Colon (tissue), 2 donors: ENCODE measurements at regions not wholly inside any gene's neighbourhood (a gene's known extent, or its start where the extent isn't known, plus 50 kb on each side); places are given as distances from the start of the nearest gene placed in this dataset.
"Not testable (repeated sequence)": the region's sequence is repeated elsewhere in the genome, so short reads cannot be mapped to it uniquely, and the experiment has no call there.

Experiments used
- FAIRE-seq: peaks from 2 replicates; lab custom pipeline; 2012; peaks lifted over from hg19 to GRCh38; lab: Jason Lieb, UNC
- donor health status: control.
- donor health status: control.

DNA sequence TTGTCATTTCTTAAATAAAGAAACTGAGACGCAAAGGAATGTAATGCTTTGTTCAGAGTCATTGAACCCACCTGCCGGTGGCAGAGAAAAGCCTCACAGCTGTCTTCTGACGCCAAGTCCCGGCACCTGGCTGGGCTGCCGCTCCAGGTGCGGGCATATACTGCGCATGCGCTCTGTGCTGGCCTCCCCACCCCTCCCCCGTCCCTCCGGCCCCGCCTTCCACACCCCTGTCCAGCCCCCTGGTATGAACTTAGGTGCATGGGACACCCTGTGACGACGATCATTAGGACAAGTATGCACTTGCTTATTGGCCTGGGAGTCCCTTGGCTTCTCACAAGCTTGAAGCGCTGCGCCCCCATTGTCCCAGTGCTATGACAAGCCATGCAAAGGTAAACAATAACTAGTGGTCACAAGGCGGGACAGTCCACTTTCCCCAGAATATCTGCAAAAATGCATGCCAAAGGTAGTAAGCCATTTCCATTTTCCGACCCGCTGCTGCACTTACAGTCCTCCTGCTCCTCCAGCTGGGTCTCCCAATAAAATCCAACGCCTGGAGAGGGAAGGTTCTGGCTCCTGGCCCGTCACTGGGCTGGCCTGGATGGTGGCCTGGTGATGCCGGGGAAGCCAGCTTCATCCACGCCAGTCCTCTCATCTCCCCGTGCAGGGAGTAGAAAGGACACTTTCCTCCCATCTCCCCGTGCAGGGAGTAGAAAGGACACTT lies 100.4 kb downstream of the PSMG1 start:
- no peak for FAIRE-seq

DNA sequence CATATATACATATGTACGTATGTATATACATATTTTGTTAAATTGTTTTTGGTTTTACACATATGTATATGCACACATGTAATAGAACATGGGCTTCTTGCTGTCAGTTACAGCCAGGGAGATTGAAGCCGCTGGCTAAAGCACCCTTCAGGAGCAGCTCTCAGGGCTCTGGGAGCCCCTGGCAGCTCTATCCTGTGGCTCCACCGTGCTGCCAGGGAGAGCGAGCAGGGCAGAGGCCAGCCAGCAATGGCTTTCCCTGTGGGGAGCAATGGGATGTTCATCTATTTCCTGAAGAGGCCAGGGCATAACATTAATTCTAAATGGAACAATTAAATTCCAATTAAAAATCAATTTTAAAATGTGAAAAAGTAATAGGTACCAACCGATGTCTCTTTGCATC lies 102.9 kb downstream of the PSMG1 start:
- no peak for FAIRE-seq

DNA sequence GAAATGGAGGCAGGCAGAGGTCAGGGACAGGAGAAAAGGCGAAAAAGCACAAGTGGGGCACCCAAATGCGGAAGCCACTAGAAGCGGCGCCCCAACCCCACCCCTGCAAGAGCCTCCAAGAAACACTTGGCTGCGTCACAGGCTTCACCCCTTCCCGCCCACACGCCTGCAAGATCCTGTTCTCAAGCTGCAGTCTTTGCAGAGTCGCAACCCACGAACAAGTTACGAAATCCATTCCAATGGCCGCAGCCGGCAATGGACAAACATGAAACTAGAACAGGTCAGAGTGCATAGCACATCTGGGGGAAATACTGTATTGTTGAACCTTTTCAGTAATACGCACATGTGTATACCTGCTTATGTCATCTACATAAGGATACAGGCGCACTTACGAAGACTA lies 103.6 kb downstream of the PSMG1 start:
- no peak for FAIRE-seq

DNA sequence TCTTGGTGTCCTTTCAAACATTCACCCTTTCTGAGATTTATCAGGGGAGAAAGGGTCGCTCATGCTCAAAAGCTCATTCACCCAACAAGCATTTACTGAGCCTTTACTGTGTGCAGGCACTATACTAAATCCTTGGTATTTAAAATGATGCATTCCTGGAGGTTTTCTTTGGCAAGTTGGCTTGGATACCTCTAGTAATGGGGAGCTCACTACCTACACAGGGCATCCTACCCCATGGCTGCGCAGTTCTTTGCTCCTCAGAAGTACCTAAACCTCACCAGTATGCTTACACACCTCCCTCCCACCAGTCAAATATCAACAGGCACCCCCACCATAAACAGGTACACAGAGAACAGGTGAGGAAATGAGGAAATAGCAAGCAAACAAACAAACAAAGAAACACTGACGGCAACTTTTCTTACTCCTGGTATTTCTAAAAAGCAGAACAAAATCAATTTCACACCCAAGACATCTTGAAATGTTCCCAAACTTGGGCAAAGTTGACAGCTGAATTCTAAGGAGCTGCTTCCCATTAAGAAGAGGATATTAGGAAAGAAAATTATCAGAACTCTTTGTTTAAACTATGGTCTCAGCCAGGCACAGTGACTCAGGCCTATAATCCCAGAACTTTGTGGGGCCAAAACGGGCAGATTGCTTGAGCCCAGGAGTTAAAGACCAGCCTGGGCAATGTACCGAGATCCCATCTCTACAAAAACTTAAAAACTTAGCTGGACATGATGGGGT lies 104.8 kb downstream of the PSMG1 start:
- FAIRE-seq = no peak

DNA sequence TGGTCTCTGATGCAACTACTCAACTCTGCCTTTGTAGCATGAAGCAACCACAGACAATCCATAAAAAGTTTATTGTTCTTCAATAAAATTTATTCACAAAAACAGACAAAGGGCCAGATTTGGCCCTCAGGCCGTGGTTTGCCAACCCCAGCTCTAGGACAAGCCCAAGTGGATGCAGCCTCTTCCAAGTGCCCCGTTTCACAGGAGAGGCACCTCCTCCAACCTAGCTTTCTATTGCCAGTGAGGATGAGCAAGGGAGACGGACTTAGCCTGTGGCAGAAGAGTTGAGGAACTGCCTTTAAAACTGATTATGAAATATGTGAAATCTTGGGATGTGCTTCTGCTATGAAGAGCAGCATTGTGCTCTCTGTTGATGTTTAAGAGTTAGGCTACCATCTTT lies 105.4 kb downstream of the PSMG1 start:
- no peak for FAIRE-seq

DNA sequence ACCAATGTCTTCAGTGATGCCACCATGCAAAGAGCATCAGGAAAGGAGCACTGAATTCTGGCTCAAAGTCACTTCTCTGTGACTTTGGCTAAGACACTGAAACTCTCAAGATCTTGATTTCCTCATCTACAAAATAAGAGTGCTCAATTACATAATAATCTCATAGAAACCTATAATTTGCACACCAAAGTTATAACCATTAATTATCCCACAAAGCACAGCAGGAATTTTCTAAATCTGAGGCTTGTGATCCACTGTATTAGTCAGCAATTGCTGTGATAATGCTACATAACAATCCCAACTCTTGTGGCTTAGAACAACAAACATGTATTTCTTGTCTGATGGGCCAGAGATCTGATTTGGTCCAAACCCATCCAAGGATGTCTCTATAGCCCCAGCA lies 108.7 kb downstream of the PSMG1 start:
- no peak for FAIRE-seq

DNA sequence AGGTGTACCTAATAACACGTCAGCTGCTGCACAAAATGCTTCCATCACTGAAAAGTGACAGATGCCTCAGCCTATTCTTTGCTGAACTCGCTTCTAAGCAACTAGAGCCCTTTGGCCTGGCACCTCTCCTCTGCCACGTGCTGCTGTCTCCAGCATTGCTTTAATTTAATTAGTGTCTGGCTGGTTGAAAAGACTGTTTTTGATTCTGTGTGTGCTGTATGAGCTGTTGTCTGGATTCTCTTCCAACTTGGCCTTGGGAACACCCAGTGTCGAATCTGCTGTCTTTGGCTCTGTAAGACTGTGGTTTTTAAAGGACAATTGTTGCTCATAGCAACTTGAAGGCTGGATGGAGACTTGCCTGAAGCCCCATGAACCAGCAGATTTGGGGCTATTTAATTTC lies 109.5 kb downstream of the PSMG1 start:
- FAIRE-seq = no peak

DNA sequence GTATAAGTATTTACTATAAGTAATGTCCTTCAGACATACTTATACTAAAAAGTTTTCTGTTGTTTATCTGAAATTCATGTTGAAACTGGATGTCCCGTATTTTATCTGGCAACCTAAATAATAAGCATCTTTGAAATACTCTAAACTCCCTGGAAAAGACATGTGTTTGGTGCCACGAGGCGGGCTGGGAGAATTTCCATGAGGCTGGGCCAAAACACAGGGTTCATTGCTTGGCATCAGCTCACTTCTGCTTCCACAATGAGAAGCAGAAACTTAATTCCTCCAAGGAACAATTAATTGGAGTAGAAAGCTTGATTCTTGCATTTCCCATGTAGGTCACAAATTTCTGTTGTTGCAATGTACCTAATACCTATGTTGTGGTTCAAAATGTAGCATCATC lies 110.2 kb downstream of the PSMG1 start:
- no peak for FAIRE-seq

DNA sequence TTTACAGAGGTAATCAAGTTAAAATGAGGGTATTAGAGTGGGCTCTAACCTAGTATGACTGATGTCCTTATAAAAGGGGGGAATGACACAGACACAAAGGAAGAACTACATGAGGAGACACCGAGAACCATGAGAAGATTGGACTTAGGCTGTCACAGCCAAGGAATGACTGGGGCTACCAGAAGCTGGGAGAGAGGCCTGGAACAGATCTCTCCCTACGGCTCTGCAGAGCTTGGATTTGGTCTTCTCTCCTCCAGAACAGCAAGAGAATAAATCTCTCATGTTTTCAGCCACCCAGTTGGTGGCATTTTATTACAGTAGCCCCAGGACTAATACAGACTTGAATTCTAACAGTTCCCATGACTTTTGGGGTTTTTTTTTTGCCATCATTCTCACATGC lies 110.8 kb downstream of the PSMG1 start:
- no peak for FAIRE-seq

DNA sequence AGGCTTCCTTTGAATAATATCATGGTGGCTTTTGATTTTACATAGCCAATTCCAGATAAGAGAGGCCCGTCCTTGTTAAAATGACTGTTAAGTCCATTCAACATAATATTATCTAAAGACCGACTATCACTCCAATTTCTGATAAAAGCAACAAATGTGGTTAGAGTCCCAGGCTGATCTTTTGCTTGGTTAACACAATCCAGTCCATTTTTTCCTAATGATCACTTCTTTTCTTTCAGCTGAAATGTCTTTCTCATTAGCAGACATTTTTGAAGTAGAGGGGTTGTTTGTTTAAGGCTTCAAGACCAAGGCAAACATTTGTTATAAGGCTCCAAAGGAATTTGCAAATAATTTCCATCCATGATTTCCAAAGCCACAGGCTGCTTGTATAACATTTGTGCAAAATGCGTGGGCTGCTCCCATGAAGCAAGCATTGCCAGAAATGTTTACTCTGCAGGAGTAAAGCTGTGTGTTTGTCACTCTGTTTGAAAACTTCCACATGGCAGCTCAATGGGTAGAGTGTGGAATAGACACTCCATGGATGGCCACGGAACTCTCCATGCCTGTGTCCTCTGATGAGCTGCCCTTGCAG lies 111.5 kb downstream of the PSMG1 start:
- FAIRE-seq = no peak

DNA sequence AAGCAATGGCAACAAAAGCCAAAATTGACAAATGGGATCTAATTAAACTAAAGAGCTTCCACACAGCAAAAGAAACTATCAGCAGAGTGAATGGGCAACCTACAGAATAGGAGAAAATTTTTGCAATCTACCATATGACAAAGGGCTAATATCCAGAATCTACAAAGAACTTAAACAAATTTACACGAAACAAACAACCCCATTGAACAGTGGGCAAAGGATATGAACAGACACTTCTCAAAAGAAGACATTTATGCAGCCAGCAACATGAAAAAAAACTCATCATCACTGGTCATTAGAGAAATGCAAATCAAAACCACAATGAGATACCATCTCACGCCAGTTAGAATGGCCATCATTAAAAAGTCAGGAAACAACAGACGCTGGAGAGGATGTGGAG lies 113.4 kb downstream of the PSMG1 start:
- not testable (repeated sequence) for FAIRE-seq

DNA sequence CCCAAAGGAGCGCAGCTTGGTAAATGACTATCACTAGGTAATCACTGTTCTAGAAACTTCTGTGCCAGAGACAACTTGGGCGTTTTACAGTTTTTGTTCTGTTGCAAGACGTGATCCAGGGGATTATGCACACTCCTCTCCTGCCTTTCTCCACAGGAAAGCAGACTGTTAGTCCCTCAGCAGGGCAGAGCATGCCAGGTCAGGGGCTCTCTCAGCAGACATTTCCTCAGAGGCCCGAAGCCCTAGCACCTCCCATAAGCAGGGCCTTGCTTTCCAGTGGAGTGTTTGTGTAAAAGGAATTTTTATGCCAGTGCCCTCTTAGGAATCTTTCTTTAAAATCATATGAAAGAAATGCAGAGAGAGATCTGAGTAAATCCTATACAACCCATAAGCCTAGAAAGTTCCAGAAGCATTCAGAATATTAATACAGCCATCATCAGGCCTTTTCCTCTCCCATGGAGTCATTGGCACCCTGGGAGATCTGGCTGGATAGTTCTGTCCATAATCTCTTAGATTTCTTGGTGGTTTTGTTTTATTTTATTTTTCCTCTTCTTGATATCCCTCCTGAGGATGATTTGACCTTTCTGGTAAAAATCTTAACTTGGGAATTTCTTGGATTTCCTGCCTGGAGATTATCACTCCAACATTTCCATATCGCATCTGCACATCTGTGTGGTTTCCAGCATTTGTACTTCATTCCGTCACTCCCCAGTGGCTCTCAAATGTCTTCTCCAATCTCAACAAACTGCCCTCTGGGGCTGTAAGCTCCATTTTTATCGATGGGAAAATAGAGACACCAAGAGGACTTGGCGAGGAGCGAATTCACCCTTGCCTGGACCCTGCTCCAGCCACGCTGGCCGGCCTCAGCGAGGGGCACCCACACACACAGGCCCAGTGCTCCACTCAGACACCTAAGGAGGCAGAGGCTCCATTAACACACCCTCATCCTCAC lies 116.1 kb downstream of the PSMG1 start:
- FAIRE-seq = no peak

DNA sequence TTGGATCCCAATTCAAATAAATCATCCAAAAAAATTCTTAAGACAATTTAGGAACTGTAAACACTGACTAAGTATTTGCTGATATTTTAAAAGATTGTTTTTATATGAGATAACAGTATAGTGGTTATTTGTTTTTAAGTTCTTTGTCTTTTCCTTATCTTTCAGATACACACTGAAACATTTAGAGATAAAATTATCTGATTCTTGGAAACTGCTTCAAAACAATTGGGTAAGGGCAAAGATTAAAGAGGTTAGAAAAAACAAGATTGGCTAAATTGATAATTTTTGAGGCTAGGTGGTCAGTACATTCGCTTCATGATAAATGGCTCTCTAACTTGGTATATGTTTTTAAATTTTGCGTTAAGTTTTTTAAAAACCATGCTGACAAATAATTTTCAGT lies 117.3 kb downstream of the PSMG1 start:
- FAIRE-seq = no peak

DNA sequence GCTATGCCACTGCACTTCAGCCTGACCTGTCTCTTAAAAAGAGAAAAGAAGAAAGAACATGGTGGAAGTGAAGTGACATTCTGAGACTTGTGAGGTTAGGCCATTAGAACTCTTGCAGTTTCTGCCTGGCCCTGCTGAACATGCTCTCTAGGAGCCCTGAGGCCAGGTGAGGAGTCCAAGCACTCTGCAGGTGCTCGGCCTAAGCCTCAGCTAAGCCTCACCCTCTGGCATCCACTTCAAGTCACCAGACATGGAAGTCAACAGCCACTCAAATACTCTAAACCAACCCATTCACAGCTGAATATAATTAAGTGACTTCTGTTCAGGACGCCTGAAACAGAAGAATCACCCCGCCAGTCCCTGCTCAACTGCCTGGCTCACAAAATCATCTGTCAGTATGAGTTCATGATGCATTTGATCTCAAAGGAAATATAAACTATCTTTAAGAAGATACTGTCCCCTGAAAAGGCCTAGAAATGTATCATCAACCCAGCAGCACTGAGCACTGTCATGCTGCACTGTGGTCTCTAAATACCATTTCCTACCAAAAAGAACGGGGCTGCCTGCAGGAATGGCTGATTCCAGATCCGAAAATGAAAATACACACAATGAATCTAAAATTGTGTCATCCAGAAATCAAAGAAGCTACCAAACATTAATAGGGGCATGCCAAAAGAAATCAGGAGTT lies 118.8 kb downstream of the PSMG1 start:
- FAIRE-seq = no peak

DNA sequence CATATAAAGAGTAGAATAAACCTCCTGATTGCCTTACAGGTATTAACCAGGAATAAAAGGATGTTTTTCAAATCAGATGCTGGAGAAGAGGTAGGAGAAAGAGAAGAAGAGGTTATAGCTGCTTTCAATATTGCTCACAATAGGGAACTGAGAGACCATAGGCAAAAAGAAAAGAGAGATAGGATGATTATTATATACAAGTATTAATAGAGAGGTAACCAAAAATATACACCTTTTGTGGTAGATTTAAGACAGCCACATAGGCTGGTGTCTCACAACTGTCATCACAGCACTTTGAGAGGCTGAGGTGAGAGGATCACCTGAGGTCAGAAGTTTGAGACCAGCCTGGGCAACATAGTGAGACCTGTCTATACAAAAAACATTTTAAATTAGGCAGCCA lies 119.7 kb downstream of the PSMG1 start:
- no peak for FAIRE-seq

DNA sequence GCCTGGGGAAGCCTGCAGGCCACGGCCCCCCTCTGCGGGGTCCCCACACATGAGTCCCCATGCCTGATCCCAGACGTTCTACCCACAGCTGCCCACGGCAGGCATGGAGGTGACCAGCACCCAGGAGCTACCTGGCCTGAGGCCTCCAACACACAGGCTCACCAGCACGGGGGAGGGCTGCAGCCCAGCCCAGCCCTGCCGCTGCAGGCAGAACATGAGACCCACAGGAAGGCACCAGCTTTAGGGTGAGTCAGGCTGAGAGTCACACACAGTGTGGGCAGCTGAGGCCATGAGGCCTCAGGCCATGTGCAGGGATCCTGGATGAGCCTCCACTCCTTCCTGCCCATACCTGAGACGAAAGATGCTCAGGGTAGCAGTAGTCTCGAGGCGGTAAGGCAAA lies 121.1 kb downstream of the PSMG1 start:
- no peak for FAIRE-seq

DNA sequence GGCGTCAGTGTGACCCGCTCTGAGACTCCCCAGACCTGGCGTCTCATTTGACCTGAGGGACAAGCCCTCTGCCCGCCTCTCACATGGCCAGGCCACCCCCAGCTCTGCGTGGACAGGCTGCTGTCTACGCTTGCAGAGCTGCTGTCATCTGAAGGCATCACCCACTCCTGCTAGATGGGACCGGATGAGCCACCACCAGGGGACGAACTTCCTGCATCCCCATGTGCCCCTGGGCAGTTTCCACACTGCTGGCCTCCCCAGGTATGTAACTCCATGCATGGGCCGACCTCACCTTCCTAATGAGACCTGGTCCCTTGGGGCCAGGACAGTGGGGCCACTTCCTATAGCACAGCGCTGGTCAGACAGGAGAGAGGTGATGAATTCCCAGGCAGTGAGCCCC lies 121.5 kb downstream of the PSMG1 start:
- no peak for FAIRE-seq

DNA sequence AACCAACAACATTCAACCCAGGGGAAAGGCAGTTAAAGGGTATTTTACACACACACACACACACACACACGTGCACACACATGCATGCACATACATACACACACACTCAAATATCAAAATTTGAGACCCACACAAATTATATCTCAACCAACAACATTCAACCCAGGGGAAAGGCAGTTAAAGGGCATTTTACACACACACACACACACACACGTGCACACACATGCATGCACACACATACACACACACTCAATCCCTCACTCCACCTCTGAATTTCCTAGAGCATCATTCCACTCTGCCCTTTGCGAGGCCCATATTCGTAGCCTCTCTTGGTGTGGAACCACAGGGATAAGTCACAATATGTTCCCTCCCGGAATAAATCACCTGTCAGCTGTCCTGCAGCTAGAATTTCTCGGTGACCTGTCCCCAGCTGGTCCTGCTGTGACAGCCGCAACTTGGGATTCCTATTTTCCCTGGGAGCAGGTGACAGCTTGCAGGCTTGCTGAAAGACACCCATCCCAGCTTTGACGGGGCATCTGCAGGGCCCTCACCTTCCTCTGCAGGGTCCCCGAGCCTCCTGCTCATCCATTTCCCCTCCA lies 122.7 kb downstream of the PSMG1 start:
- FAIRE-seq = no peak

DNA sequence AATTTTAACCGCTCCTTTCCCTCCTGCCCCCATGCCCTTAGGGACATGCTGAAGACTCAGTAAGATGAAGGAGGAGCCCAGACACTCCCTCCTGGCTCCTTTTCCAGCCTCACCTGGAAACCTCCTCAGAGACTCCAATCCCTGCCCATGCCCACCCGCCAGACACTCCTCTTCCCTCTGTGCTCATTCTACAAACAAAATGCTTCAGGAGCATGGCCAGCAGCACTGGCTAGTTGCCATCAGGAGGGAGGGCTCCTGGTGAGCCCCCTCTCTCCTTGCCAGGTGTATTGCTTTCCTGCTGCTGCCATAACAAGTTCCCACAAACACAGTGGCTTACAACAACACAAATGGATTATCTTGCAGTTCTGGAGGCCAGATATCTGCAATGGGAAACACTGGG lies 126.1 kb downstream of the PSMG1 start:
- no peak for FAIRE-seq

DNA sequence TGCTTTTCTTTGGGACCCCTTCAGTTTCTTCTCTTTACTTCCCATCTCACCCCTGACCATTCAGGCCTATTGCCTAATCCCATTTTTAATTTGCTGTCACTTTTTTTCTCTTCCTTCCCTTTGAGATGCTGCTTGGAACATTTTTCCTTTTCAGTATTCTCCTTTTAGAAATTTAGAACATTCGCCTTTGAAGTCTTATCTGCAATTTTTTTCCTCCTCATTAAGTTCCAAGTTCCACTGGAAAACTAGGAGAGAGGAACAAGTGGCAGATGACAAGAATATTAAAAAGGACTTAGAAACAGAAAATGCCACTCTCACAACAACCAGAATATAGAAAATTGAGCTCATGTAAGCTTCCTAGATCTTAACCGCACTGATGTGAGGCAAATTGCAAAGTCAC lies 126.6 kb downstream of the PSMG1 start:
- no peak for FAIRE-seq

DNA sequence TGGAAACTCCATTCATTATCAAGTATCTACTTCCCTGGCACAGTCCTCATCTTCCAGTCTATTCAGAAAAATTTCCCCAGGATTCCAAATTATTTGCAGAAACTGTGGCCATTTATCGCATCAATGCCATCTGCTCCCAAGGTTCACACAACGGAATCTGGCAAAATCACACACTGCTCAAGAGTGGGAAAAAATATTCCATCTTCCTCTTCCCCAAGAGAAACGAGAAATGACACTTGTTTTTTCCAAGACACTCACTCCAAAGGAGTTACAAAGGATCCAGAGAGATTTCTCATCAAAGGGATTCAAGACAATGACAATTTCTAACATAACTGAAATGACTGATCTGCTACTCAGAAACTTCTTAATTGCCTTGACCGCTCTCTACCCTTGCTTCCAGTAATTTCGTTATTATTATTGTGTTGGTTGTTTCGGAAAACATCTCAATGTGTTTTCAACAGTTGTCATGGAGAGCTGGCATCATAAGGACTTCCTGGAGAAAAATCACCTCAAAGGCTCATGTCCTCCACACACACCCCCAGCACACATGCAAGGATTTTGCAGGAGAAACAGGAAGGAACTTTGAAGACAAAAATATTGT lies 128.0 kb downstream of the PSMG1 start:
- FAIRE-seq = no peak
